SK-N-SH treated with all-trans-retinoic acid at 6 μM for 48 hours (cell line): ENCODE measurements at regions not wholly inside any gene's neighbourhood (a gene's known extent, or its start where the extent isn't known, plus 50 kb on each side); places are given as distances from the start of the nearest gene placed in this dataset.

Source experiments
- ATAC-seq: fragments of 200-7000 bp; cut with Tn5 transposase; 3 replicates; pipeline ENCODE4 v1.9.1; 2020; ENCODE audit warnings: mild to moderate bottlenecking, moderate library complexity
- ARNTL ChIP-seq: fragments of 450-650 bp; formaldehyde crosslinking; IDR thresholded peaks from 2 replicates; pipeline ENCODE4 v1.5.0; 2020; ENCODE audit warnings: low read depth, mild to moderate bottlenecking, moderate library complexity, borderline replicate concordance
- CSDC2 ChIP-seq: fragments of 250-450 bp; sonication (Bioruptor Pico); IDR thresholded peaks from 2 replicates; pipeline ENCODE4 v1.5.0; 2020; ENCODE audit warnings: mild to moderate bottlenecking, moderate library complexity
- ESRRG ChIP-seq: fragments of 250-450 bp; sonication (Bioruptor Pico); IDR thresholded peaks from 2 replicates; pipeline ENCODE4 v1.6.1; 2021; ENCODE audit warnings: mild to moderate bottlenecking
- GLIS3 ChIP-seq: fragments of 250-450 bp; sonication (Bioruptor Pico); IDR thresholded peaks from 2 replicates; pipeline ENCODE4 v1.5.0; 2020; ENCODE audit warnings: mild to moderate bottlenecking, moderate library complexity
- ISL1 ChIP-seq: fragments of 250-450 bp; sonication (Bioruptor Pico); IDR thresholded peaks from 2 replicates; pipeline ENCODE4 v2.1.2; 2022; ENCODE audit warnings: mild to moderate bottlenecking, moderate library complexity
- OSR1 ChIP-seq: fragments of 250-450 bp; sonication (Bioruptor Pico); IDR thresholded peaks from 2 replicates; pipeline ENCODE4 v1.8.0; 2022; ENCODE audit warnings: moderate library complexity, mild to moderate bottlenecking, inconsistent platforms
- RARB ChIP-seq: fragments of 250-450 bp; sonication (Bioruptor Pico); IDR thresholded peaks from 2 replicates; pipeline ENCODE4 v1.8.0; 2021; ENCODE audit warnings: mild to moderate bottlenecking, moderate library complexity
- SNAI2 ChIP-seq: fragments of 250-450 bp; sonication (Bioruptor Pico); IDR thresholded peaks from 2 replicates; pipeline ENCODE4 v1.5.0; 2020; ENCODE audit warnings: mild to moderate bottlenecking, moderate library complexity
- TOX ChIP-seq: fragments of 250-450 bp; sonication (Bioruptor Pico); IDR thresholded peaks from 2 replicates; pipeline ENCODE4 v1.8.0; 2021; ENCODE audit warnings: mild to moderate bottlenecking, moderate library complexity, borderline replicate concordance
- ZC3H10 ChIP-seq: fragments of 250-450 bp; sonication (Bioruptor Pico); IDR thresholded peaks from 2 replicates; pipeline ENCODE4 v1.5.1; 2021; ENCODE audit warnings: mild to moderate bottlenecking, moderate library complexity
- ZFP3 ChIP-seq: fragments of 250-450 bp; sonication (Bioruptor Pico); IDR thresholded peaks from 2 replicates; pipeline ENCODE4 v1.5.0; 2020; ENCODE audit warnings: mild to moderate bottlenecking, moderate library complexity
- ZFP30 ChIP-seq: fragments of 450-650 bp; formaldehyde crosslinking; IDR thresholded peaks from 2 replicates; pipeline ENCODE4 v1.5.0; 2022; ENCODE audit warnings: mild to moderate bottlenecking, moderate library complexity
- ZNF565 ChIP-seq: fragments of 450-650 bp; formaldehyde crosslinking; conservative IDR thresholded peaks from 2 replicates; pipeline ENCODE4 v1.5.0; 2020; ENCODE audit warnings: low read depth, mild to moderate bottlenecking, moderate library complexity
- ZNF70 ChIP-seq: fragments of 450-650 bp; formaldehyde crosslinking; IDR thresholded peaks from 2 replicates; pipeline ENCODE4 v1.5.0; 2020; ENCODE audit warnings: mild to moderate bottlenecking, moderate library complexity
- ZNF8 ChIP-seq: fragments of 450-650 bp; formaldehyde crosslinking; IDR thresholded peaks from 2 replicates; pipeline ENCODE4 v1.5.0; 2020; ENCODE audit warnings: mild to moderate bottlenecking, moderate library complexity
- TF ChIP-seq, protein P1 (sequence below): fragments of 250-450 bp; sonication (Bioruptor Pico); IDR thresholded peaks from 2 replicates; pipeline ENCODE4 v1.8.0; 2020; ENCODE audit warnings: mild to moderate bottlenecking, moderate library complexity, borderline replicate concordance
- TF ChIP-seq, protein P2 (sequence below): fragments of 250-450 bp; sonication (Bioruptor Pico); IDR thresholded peaks from 2 replicates; pipeline ENCODE4 v1.8.0; 2021; ENCODE audit warnings: low read depth, mild to moderate bottlenecking, moderate library complexity, borderline replicate concordance
- TF ChIP-seq, protein P3 (sequence below): fragments of 250-450 bp; sonication (Bioruptor Pico); IDR thresholded peaks from 2 replicates; pipeline ENCODE4 v1.5.0; 2020; ENCODE audit warnings: mild to moderate bottlenecking, moderate library complexity
- TF ChIP-seq, protein P4 (sequence below): fragments of 250-450 bp; sonication (Bioruptor Pico); IDR thresholded peaks from 2 replicates; pipeline ENCODE4 v1.5.1; 2020; ENCODE audit warnings: low read depth, mild to moderate bottlenecking, moderate library complexity

DNA sequence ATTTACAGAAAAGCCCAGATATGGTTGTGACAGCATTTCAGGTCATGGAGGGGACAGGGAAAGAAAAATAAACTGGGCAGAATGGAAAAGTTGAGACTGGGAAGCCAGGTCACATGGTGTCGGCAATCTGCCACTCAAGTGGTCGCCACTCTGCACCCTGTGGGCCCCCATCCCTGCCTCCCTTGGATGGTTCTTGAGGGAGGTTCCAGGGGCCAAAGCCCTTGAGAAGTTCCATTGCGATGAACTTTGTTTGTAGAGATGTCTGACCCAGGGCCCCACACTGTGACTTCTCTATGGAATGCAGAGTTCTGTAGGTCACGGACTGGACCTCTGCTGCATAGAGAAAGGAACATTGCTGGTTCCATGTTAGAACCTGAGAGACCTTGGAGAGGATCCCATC lies 105.7 kb upstream of the SLC14A2 start (continued):
- TF ChIP-seq ARNTL (CRISPR knock-in tag) (no peak), ZFP3 (CRISPR knock-in tag) (no peak)
- TF ChIP-seq, protein P1, sequence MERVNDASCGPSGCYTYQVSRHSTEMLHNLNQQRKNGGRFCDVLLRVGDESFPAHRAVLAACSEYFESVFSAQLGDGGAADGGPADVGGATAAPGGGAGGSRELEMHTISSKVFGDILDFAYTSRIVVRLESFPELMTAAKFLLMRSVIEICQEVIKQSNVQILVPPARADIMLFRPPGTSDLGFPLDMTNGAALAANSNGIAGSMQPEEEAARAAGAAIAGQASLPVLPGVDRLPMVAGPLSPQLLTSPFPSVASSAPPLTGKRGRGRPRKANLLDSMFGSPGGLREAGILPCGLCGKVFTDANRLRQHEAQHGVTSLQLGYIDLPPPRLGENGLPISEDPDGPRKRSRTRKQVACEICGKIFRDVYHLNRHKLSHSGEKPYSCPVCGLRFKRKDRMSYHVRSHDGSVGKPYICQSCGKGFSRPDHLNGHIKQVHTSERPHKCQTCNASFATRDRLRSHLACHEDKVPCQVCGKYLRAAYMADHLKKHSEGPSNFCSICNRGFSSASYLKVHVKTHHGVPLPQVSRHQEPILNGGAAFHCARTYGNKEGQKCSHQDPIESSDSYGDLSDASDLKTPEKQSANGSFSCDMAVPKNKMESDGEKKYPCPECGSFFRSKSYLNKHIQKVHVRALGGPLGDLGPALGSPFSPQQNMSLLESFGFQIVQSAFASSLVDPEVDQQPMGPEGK (CRISPR knock-in tag) = no peak
- TF ChIP-seq, all 23 proteins: peak for 0

DNA sequence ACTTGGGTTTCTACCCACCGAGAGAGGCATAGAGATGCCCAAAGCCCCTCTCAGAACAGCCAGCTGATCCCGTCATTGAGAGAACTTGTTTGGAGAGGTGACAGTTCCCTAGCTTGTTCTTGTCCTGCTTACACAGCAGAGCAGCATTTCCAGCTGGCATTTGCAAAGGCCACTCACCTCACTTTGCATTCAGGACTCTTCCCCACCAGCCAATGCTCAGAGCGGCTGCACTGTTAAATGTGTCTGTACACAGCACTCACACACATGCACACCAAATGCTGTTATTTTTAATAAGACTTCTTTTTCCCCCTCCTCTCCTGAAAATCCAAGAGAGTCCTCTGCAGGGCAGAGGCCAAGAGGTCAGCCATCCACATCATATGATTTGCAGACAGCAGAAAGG lies 104.6 kb upstream of the SLC14A2 start:
- no peak for TF ChIP-seq ZNF565 (CRISPR knock-in tag)
- TF ChIP-seq ZNF70 (CRISPR knock-in tag) = no peak
- TF ChIP-seq, protein P2, sequence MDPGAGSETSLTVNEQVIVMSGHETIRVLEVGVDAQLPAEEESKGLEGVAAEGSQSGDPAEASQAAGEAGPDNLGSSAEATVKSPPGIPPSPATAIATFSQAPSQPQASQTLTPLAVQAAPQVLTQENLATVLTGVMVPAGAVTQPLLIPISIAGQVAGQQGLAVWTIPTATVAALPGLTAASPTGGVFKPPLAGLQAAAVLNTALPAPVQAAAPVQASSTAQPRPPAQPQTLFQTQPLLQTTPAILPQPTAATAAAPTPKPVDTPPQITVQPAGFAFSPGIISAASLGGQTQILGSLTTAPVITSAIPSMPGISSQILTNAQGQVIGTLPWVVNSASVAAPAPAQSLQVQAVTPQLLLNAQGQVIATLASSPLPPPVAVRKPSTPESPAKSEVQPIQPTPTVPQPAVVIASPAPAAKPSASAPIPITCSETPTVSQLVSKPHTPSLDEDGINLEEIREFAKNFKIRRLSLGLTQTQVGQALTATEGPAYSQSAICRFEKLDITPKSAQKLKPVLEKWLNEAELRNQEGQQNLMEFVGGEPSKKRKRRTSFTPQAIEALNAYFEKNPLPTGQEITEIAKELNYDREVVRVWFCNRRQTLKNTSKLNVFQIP (CRISPR knock-in tag) = no peak
- TF ChIP-seq ESRRG (CRISPR knock-in tag) = no peak
- TF ChIP-seq SNAI2 (CRISPR knock-in tag) = no peak
- TF ChIP-seq ARNTL (CRISPR knock-in tag) = no peak
- TF ChIP-seq, protein P3, sequence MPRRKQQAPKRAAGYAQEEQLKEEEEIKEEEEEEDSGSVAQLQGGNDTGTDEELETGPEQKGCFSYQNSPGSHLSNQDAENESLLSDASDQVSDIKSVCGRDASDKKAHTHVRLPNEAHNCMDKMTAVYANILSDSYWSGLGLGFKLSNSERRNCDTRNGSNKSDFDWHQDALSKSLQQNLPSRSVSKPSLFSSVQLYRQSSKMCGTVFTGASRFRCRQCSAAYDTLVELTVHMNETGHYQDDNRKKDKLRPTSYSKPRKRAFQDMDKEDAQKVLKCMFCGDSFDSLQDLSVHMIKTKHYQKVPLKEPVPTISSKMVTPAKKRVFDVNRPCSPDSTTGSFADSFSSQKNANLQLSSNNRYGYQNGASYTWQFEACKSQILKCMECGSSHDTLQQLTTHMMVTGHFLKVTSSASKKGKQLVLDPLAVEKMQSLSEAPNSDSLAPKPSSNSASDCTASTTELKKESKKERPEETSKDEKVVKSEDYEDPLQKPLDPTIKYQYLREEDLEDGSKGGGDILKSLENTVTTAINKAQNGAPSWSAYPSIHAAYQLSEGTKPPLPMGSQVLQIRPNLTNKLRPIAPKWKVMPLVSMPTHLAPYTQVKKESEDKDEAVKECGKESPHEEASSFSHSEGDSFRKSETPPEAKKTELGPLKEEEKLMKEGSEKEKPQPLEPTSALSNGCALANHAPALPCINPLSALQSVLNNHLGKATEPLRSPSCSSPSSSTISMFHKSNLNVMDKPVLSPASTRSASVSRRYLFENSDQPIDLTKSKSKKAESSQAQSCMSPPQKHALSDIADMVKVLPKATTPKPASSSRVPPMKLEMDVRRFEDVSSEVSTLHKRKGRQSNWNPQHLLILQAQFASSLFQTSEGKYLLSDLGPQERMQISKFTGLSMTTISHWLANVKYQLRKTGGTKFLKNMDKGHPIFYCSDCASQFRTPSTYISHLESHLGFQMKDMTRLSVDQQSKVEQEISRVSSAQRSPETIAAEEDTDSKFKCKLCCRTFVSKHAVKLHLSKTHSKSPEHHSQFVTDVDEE (CRISPR knock-in tag) = no peak
- no peak for TF ChIP-seq OSR1 (CRISPR knock-in tag)
- no peak for TF ChIP-seq TOX (CRISPR knock-in tag)
- no peak for TF ChIP-seq ZC3H10
- TF ChIP-seq GLIS3 (CRISPR knock-in tag) = no peak
- no peak for TF ChIP-seq CSDC2
- no peak for TF ChIP-seq ISL1 (CRISPR knock-in tag)
- ATAC-seq = no peak

DNA sequence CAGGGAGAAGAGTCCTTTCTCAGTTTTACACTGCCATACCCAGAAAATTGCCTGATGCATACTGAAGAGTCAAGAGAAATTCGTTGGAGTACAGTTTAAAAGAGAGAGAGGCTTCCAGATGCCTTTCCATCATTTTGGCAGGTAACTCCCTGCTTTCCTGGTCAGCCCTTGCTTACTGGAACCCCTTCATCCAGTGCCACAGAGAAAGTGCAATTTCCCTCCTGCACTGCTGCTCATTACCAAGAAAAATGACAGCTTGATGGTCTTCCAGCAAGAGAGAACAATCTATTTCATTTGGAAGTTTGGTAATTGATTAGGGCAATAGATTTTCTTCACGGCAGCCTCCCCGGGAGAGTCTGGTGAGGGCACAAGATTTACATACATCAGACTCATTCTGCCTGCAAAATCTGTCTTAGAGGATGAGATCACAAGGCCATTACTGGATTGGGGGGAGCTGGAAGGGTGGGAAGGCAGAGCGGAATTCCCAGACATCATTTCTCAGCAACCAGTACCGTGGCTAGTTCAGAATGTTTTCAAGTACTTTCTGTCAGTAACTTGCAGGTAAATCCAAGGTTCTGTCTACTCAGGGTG lies 102.8 kb upstream of the SLC14A2 start:
- no peak for ATAC-seq
- TF ChIP-seq RARB (CRISPR knock-in tag) = no peak
- no peak for TF ChIP-seq ZNF565 (CRISPR knock-in tag)
- TF ChIP-seq, protein P4, sequence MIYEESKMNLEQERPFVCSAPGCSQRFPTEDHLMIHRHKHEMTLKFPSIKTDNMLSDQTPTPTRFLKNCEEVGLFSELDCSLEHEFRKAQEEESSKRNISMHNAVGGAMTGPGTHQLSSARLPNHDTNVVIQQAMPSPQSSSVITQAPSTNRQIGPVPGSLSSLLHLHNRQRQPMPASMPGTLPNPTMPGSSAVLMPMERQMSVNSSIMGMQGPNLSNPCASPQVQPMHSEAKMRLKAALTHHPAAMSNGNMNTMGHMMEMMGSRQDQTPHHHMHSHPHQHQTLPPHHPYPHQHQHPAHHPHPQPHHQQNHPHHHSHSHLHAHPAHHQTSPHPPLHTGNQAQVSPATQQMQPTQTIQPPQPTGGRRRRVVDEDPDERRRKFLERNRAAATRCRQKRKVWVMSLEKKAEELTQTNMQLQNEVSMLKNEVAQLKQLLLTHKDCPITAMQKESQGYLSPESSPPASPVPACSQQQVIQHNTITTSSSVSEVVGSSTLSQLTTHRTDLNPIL (CRISPR knock-in tag) = no peak
- TF ChIP-seq SNAI2 (CRISPR knock-in tag) = no peak
- TF ChIP-seq GLIS3 (CRISPR knock-in tag) = no peak
- no peak for TF ChIP-seq ZFP3 (CRISPR knock-in tag)
- no peak for TF ChIP-seq ARNTL (CRISPR knock-in tag)
- TF ChIP-seq, all 23 proteins: peak for 0

DNA sequence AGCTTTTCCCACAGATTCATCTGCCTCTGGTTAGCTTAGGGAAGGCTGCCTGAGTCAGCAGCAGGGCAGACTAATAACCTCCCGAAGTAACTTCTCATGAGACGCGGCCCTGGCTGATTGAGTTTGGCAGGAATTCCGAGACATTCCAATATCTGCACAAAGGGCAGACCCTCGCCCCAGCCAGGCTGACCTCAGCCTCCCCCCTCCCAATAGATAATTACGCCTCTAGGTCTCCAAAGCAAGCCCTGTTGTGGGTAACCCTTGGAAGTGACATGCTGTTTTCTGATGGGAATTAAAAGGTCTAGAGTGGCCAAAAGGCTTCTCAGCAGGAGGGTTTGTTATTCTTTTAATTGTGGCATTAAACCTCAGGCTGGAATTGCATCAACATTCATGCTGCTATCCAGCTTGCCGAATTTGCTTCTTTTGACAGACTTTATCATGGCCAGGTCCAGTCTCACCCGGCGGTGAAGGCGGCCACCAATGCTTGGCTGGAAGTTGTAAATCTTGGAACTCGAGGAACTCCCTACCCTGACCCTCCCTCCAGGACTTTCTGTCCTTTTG lies 98.0 kb upstream of the SLC14A2 start:
- TF ChIP-seq ZC3H10 (no peak), ESRRG (CRISPR knock-in tag) (no peak), RARB (CRISPR knock-in tag) (no peak), OSR1 (CRISPR knock-in tag) (no peak), TOX (CRISPR knock-in tag) (no peak), ISL1 (CRISPR knock-in tag) (no peak), ZFP3 (CRISPR knock-in tag) (no peak), ZFP30 (CRISPR knock-in tag) (no peak), CSDC2 (no peak), ZNF8 (CRISPR knock-in tag) (no peak)
- TF ChIP-seq, protein P4 (CRISPR knock-in tag) = no peak
- TF ChIP-seq, protein P2 (CRISPR knock-in tag) = no peak
- TF ChIP-seq, all 23 proteins: peak for 0
- peak; percentile 38; the same call in 2 of the 3 replicates for ATAC-seq
